Parathyroid adenoma (tissue), 2 donors: ENCODE measurements at regions not wholly inside any gene's neighbourhood (a gene's known extent, or its start where the extent isn't known, plus 50 kb on each side); places are given as distances from the start of the nearest gene placed in this dataset.

Experiments used
- H2AFZ ChIP-seq: fragments of 300-600 bp; sonication (generic); one replicate; pipeline ENCODE4 v1.7.0; 2017; ENCODE audit warnings: antibody characterized with exemption, mild to moderate bottlenecking
- H3K27ac ChIP-seq: fragments of 300-600 bp; sonication (generic); one replicate; pipeline ENCODE4 v1.7.0; 2017
- H3K27me3 ChIP-seq: fragments of 300-600 bp; sonication (generic); one replicate; pipeline ENCODE4 v1.7.0; 2017; ENCODE audit warnings: low read length; ENCODE audit not compliant: control insufficient read depth, insufficient read depth
- H3K36me3 ChIP-seq: fragments of 300-600 bp; sonication (generic); one replicate; pipeline ENCODE4 v1.7.0; 2017; ENCODE audit warnings: low read length; ENCODE audit not compliant: control insufficient read depth, insufficient read depth
- H3K4me1 ChIP-seq: fragments of 300-600 bp; sonication (generic); one replicate; pipeline ENCODE4 v1.7.0; 2017; ENCODE audit warnings: control low read depth
- H3K4me2 ChIP-seq: fragments of 300-600 bp; sonication (generic); one replicate; pipeline ENCODE4 v1.7.0; 2017; ENCODE audit warnings: low read length
- H3K4me3 ChIP-seq: fragments of 300-600 bp; sonication (generic); one replicate; pipeline ENCODE4 v1.7.0; 2017; ENCODE audit warnings: low read depth, low read length
- H3K79me2 ChIP-seq: fragments of 300-600 bp; sonication (generic); one replicate; pipeline ENCODE4 v1.7.0; 2017; ENCODE audit warnings: control low read depth
- H3K9ac ChIP-seq: fragments of 300-600 bp; sonication (generic); one replicate; pipeline ENCODE4 v1.7.0; 2017; ENCODE audit warnings: mild to moderate bottlenecking
- H3K9me3 ChIP-seq: fragments of 300-600 bp; sonication (generic); one replicate; pipeline ENCODE4 v1.7.0; 2017; ENCODE audit warnings: low read length; ENCODE audit not compliant: control insufficient read depth
- TF ChIP-seq, protein P1 (sequence below): fragments of 300-600 bp; sonication (generic); IDR thresholded peaks from one replicate; pipeline ENCODE4 v1.7.0; 2017; ENCODE audit warnings: antibody characterized with exemption, mild to moderate bottlenecking
- donor health status: primary hyperparathyroidism.

DNA sequence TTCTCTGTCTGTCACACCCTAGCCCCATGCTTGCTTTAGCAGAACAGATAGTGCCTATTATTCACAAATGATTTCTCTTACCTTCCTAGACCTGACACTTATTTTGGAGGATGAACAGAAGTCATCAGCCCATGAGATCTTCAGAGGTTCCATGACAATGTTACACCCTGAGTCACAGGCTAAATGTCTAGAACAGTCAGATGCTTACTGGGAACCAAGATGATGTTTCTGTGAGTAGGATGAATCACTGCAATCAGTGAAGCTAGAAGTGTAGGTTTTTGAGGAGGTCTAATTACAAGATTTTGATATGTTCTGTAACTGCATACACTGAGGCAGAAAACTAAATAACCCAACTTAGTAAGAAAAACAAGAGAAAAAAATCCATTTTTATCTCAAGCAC, 123.0 kb upstream of the THUMPD2 start:
- Histone ChIP-seq H3K27me3 (no peaks in the 10 kb centered on the region), H2AFZ (no peak overlapping the region), H3K4me3 (no peak overlapping the region), H3K4me2 (no peak overlapping the region), H3K27ac (no peak overlapping the region), H3K79me2 (no peaks in the 10 kb centered on the region), H3K36me3 (no peaks in the 10 kb centered on the region), H3K4me1 (no peaks in the 10 kb centered on the region), H3K9ac (no peak overlapping the region), H3K9me3 (no peaks in the 10 kb centered on the region)
- TF ChIP-seq, protein P1, sequence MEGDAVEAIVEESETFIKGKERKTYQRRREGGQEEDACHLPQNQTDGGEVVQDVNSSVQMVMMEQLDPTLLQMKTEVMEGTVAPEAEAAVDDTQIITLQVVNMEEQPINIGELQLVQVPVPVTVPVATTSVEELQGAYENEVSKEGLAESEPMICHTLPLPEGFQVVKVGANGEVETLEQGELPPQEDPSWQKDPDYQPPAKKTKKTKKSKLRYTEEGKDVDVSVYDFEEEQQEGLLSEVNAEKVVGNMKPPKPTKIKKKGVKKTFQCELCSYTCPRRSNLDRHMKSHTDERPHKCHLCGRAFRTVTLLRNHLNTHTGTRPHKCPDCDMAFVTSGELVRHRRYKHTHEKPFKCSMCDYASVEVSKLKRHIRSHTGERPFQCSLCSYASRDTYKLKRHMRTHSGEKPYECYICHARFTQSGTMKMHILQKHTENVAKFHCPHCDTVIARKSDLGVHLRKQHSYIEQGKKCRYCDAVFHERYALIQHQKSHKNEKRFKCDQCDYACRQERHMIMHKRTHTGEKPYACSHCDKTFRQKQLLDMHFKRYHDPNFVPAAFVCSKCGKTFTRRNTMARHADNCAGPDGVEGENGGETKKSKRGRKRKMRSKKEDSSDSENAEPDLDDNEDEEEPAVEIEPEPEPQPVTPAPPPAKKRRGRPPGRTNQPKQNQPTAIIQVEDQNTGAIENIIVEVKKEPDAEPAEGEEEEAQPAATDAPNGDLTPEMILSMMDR, result no peak

DNA sequence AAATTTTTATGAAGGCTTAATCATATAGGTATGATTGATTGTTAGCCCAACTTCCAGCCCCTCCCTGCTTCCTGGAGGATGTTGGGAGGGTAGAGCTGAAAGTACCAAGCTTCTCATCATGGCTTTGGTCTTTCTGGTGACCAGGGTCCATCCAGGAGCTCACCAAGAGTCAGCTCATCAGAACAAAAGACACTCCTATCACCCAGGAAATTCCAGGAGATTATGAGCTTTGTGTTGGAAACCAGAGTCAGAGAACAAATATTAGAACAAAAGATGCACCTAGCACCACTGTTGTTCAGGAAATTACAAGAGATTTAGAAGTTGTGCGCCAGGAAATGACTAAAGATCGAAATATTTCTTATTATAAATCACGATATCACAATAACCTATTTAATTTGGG, 119.9 kb upstream of the THUMPD2 start:
- Histone ChIP-seq H2AFZ (no peak overlapping the region), H3K4me3 (no peak overlapping the region), H3K36me3 (no peaks in the 10 kb centered on the region), H3K27ac (no peak overlapping the region), H3K9ac (no peak overlapping the region), H3K27me3 (no peaks in the 10 kb centered on the region), H3K4me1 (no peaks in the 10 kb centered on the region), H3K4me2 (no peak overlapping the region), H3K9me3 (no peaks in the 10 kb centered on the region), H3K79me2 (no peaks in the 10 kb centered on the region)
- TF ChIP-seq, protein P1, result no peak

DNA sequence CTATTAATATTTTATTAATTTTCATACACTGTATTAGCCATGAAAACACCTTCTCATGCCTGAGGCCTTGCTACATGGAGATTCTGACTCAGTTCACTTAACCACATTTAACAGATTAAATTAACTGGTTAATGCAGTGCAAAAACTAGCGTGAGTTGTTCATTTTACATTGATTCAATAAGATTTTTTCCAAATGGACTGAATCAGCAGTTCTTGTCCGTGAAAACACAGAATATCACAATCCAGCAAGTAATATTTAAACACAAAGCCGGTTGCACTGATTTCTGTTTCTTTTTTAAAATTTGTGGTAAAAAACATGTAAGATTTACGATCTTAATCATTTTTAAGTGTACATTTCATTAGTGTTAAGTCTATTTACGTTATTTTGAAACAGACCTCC, 118.2 kb upstream of the THUMPD2 start:
- Histone ChIP-seq H3K4me3 (no peak overlapping the region), H3K27me3 (no peaks in the 10 kb centered on the region), H3K9ac (no peak overlapping the region), H3K4me1 (no peaks in the 10 kb centered on the region), H3K36me3 (no peaks in the 10 kb centered on the region), H3K9me3 (no peaks in the 10 kb centered on the region), H3K27ac (no peak overlapping the region), H2AFZ (no peak overlapping the region), H3K79me2 (no peaks in the 10 kb centered on the region), H3K4me2 (no peak overlapping the region)
- TF ChIP-seq, protein P1, result no peak

DNA sequence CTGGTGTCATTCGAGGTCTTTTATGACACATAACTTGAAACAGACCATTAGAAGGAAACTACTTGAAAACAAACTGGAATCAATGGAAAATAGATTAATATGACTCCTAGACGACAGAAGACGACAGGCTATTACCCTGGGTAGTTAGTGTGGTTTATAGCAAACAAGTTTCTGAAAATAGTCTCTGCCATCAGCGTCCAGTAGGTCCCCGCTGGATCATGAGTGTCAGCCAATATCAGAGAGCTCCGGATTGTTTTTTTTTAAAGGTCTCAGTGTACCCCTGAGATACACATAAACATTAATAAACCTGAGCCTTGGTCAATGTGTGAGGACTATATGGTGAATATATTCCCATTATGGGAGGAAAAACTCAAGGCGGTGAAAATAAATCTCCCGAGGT, 115.0 kb upstream of the THUMPD2 start:
- no peaks in the 10 kb centered on the region for H3K9me3 ChIP-seq
- no peaks in the 10 kb centered on the region for H3K79me2 ChIP-seq
- H3K4me1 ChIP-seq, result no peaks in the 10 kb centered on the region
- H3K9ac ChIP-seq, result no peak overlapping the region
- H2AFZ ChIP-seq, result no peak overlapping the region
- no peaks in the 10 kb centered on the region for H3K36me3 ChIP-seq
- H3K4me2 ChIP-seq, result no peak overlapping the region
- H3K27me3 ChIP-seq, result no peaks in the 10 kb centered on the region
- no peak overlapping the region for H3K27ac ChIP-seq
- TF ChIP-seq, protein P1, result no peak
- no peak overlapping the region for H3K4me3 ChIP-seq

DNA sequence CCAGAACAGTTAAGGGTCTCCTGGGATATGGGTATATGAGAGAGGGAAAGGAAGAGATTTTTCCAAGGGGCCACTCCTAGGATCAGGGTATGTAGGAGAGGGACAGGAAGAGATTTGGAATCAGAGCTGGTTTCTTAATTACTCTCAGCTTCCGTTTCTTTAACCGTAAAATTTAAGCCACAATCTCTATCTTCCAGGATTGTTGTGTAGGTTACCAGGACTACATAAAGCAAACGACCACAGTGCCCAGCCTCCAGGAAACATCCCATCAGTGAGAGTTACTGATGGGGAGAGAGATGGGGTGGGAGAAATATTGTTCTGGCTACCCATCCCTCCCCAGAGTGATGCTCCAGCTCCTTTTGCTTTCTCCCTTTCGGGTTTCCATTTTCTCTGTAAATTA, 114.6 kb upstream of the THUMPD2 start:
- Histone ChIP-seq H3K9me3 (no peaks in the 10 kb centered on the region), H3K4me1 (no peaks in the 10 kb centered on the region), H3K27me3 (no peaks in the 10 kb centered on the region), H3K4me2 (no peak overlapping the region), H3K27ac (no peak overlapping the region), H3K79me2 (no peaks in the 10 kb centered on the region), H3K4me3 (no peak overlapping the region), H2AFZ (no peak overlapping the region), H3K9ac (no peak overlapping the region), H3K36me3 (no peaks in the 10 kb centered on the region)
- TF ChIP-seq, protein P1, result no peak
